ENCODE measurements at regions not wholly inside any gene's neighbourhood (a gene's known extent, or its start where the extent isn't known, plus 50 kb on each side); places are given as distances from the start of the nearest gene placed in this dataset.

GRCh38 chr2:67873916-67874315 lies 188.9 kb downstream of the C1D start:
- Histone ChIP-seq H4K20me1 (ENCODE audit: insufficient read depth) (no peaks in the 10 kb centered on the region), H3K36me3 (ENCODE audit: control insufficient read depth in 1 of 2, insufficient read depth in 2 of 2, low read length in 2 of 2) (no peaks in the 10 kb centered on the region), H3K27ac (ENCODE audit: low read depth, low read length) (no peak overlapping the region), H3K79me2 (ENCODE audit: insufficient read depth, low read length) (no peaks in the 10 kb centered on the region), H3K9me3 (ENCODE audit: control insufficient read depth in 1 of 2, insufficient read depth in 1 of 2, low read depth in 1 of 2, low read length in 2 of 2) (no peaks in the 10 kb centered on the region), H3K4me1 (ENCODE audit: control insufficient read depth in 1 of 2, insufficient read depth in 2 of 2, low read length in 2 of 2) (peaks cover 3 to 12% of the 10 kb centered on the region in 2 experiments; a peak in 2 of 4 replicates), H3K4me2 (ENCODE audit: low read length) (no peak overlapping the region), H3K9ac (ENCODE audit: low read length) (no peak overlapping the region), H2AFZ (ENCODE audit: low read depth, low read length, poor library complexity, severe bottlenecking) (no peak overlapping the region), H3K4me3 (replicated peaks in 1 of 2; ENCODE audit: low read depth in 1 of 2, low read length in 2 of 2) (no peak overlapping the region), H3K27me3 (ENCODE audit: insufficient read depth, low read length) (peaks cover 7% of the 10 kb centered on the region; the same call in 1 of the 2 replicates), H3K9me2 (ENCODE audit: insufficient read depth) (no peaks in the 10 kb centered on the region)
- no peak for TF ChIP-seq EZH2phosphoT487 (IDR thresholded peaks at IDR 0.05; ENCODE audit: borderline replicate concordance)
- TF ChIP-seq EZH2 (IDR thresholded peaks at IDR 0.05) = no peak
- no peak for TF ChIP-seq ELF1 (IDR thresholded peaks at IDR 0.05; ENCODE audit: borderline replicate concordance, low read depth)
- TF ChIP-seq, protein P1, sequence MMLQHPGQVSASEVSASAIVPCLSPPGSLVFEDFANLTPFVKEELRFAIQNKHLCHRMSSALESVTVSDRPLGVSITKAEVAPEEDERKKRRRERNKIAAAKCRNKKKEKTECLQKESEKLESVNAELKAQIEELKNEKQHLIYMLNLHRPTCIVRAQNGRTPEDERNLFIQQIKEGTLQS (IDR thresholded peaks at IDR 0.05) = no peak
- no peak for TF ChIP-seq SP1 (IDR thresholded peaks at IDR 0.05; ENCODE audit: low read depth)
- no peak for TF ChIP-seq CEBPB (IDR thresholded peaks at IDR 0.05; ENCODE audit: low read depth)
- TF ChIP-seq TCF7L2 (IDR thresholded peaks at IDR 0.05; ENCODE audit: borderline replicate concordance, extremely low read depth, insufficient read depth, insufficient read length) = no peak
- no peak for TF ChIP-seq FOSL1 (IDR thresholded peaks at IDR 0.05; ENCODE audit: low read depth)
- TF ChIP-seq, protein P2, sequence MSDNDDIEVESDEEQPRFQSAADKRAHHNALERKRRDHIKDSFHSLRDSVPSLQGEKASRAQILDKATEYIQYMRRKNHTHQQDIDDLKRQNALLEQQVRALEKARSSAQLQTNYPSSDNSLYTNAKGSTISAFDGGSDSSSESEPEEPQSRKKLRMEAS (IDR thresholded peaks at IDR 0.05) = no peak
- intact Hi-C loops (cut with micrococcal nuclease) = no loop called here
- ChIA-PET POLR2A (no interaction called here), CTCF (no interaction called here), RAD21 (ENCODE audit: low non-redundant PET in 1 of 2, low total read pairs in 2 of 2, uncharacterized antibody in 2 of 2, unreplicated experiment in 2 of 2) (no interaction called here)
- DNase-seq (ENCODE audit: low read depth, low spot score) (no peak), ATAC-seq (no peak)
- no TSS peak for BruUV-seq (replicated peaks)

DNA sequence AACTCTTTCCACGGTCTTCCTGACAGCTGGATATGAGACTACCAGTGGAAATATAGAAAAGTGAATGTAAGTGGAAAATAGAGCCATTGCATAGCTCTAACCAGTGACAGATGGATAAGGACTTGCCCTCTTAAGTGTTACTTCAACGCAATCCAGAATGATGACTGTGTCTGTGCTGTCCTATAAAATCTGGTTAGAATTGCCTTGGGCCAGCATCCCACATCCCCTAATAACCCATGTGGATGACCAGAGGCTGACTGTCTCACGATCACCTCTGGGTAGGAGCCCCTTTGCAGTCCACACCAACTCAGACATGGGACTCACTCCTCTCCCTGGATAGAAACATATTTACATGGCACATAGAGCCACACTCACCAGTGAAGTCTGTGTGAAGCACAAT lies 186.6 kb downstream of the C1D start:
- H3K4me1 ChIP-seq (ENCODE audit: control insufficient read depth in 1 of 2, insufficient read depth in 2 of 2, low read length in 2 of 2) = peaks cover 3 to 12% of the 10 kb centered on the region in 2 experiments; a peak in 2 of 4 replicates
- BruUV-seq (replicated peaks) = no TSS peak
- no peaks in the 10 kb centered on the region for H3K9me3 ChIP-seq (ENCODE audit: control insufficient read depth in 1 of 2, insufficient read depth in 1 of 2, low read depth in 1 of 2, low read length in 2 of 2)
- RAD21 ChIA-PET (ENCODE audit: low non-redundant PET in 1 of 2, low total read pairs in 2 of 2, uncharacterized antibody in 2 of 2, unreplicated experiment in 2 of 2) = no interaction called here
- H3K9ac ChIP-seq (ENCODE audit: low read length) = no peak overlapping the region
- DNase-seq (ENCODE audit: low read depth, low spot score) (no peak), ATAC-seq (no peak)
- H3K4me2 ChIP-seq (ENCODE audit: low read length) = no peak overlapping the region
- CTCF ChIA-PET = no interaction called here
- POLR2A ChIA-PET = no interaction called here
- no peaks in the 10 kb centered on the region for H3K79me2 ChIP-seq (ENCODE audit: insufficient read depth, low read length)
- H3K27me3 ChIP-seq (ENCODE audit: insufficient read depth, low read length) = no peaks in the 10 kb centered on the region
- H3K36me3 ChIP-seq (ENCODE audit: control insufficient read depth in 1 of 2, insufficient read depth in 2 of 2, low read length in 2 of 2) = no peaks in the 10 kb centered on the region
- H3K9me2 ChIP-seq (ENCODE audit: insufficient read depth) = no peaks in the 10 kb centered on the region
- H3K27ac ChIP-seq (ENCODE audit: low read depth, low read length) = no peak overlapping the region
- intact Hi-C loops (cut with micrococcal nuclease) = no loop called here
- no peak overlapping the region for H2AFZ ChIP-seq (ENCODE audit: low read depth, low read length, poor library complexity, severe bottlenecking)
- no peak overlapping the region for H3K4me3 ChIP-seq (replicated peaks in 1 of 2; ENCODE audit: low read depth in 1 of 2, low read length in 2 of 2)
- TF ChIP-seq POLR2A (IDR thresholded peaks at IDR 0.05; ENCODE audit: borderline replicate concordance, extremely low read depth, insufficient read depth, insufficient read length) (no peak), YY1 (IDR thresholded peaks at IDR 0.05; ENCODE audit: extremely low read depth, insufficient replicate concordance, low read depth, low read length) (no peak), CBX3 (IDR thresholded peaks at IDR 0.05; ENCODE audit: low read depth) (no peak), FOSL1 (IDR thresholded peaks at IDR 0.05; ENCODE audit: low read depth) (no peak), RAD21 (IDR thresholded peaks at IDR 0.05; ENCODE audit: low read depth) (no peak), SP1 (IDR thresholded peaks at IDR 0.05; ENCODE audit: low read depth) (no peak), EZH2phosphoT487 (IDR thresholded peaks at IDR 0.05; ENCODE audit: borderline replicate concordance) (no peak), ZFX (IDR thresholded peaks at IDR 0.05) (no peak), CEBPB (IDR thresholded peaks at IDR 0.05; ENCODE audit: low read depth) (no peak), ELF1 (IDR thresholded peaks at IDR 0.05; ENCODE audit: borderline replicate concordance, low read depth) (no peak), ZNF274 (IDR thresholded peaks at IDR 0.05; ENCODE audit: low read depth, low read length) (no peak), SRF (IDR thresholded peaks at IDR 0.05; ENCODE audit: low read depth) (no peak)
- TF ChIP-seq, protein P3, sequence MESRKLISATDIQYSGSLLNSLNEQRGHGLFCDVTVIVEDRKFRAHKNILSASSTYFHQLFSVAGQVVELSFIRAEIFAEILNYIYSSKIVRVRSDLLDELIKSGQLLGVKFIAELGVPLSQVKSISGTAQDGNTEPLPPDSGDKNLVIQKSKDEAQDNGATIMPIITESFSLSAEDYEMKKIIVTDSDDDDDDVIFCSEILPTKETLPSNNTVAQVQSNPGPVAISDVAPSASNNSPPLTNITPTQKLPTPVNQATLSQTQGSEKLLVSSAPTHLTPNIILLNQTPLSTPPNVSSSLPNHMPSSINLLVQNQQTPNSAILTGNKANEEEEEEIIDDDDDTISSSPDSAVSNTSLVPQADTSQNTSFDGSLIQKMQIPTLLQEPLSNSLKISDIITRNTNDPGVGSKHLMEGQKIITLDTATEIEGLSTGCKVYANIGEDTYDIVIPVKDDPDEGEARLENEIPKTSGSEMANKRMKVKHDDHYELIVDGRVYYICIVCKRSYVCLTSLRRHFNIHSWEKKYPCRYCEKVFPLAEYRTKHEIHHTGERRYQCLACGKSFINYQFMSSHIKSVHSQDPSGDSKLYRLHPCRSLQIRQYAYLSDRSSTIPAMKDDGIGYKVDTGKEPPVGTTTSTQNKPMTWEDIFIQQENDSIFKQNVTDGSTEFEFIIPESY (IDR thresholded peaks at IDR 0.05; ENCODE audit: extremely low read depth, insufficient replicate concordance, low read length) = no peak
- no peaks in the 10 kb centered on the region for H4K20me1 ChIP-seq (ENCODE audit: insufficient read depth)

All from HCT116 (cell line).